ENCODE measurements at regions not wholly inside any gene's neighbourhood (a gene's known extent, or its start where the extent isn't known, plus 50 kb on each side); places are given as distances from the start of the nearest gene placed in this dataset.

DNA sequence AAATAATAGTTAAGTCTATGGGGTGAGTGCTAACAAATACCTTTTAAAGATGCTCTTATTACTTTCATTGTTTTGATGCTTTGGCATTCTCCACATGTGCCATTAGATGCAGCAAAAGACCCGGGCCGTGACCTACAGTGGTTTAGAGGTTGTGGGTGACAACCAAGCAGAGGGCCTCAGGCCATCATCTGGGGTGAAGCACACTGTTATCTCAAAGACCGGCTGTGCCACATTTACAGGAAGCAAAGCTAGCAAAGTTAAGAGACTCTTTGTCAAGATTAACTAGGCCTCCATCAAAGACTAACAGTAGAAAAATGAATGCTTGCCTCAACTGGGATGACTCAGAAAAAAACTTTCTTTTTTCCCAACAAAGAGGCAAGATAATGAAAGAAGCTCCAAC, 695.3 kb downstream of the SATB2 start:
- intact Hi-C loops (cut with micrococcal nuclease) = no loop called here
- H3K4me1 Mint-ChIP-seq (ENCODE audit: low read depth) = no peaks in the 10 kb centered on the region
- no peak overlapping the region for H3K27ac Mint-ChIP-seq
- no peak overlapping the region for H3K4me3 Mint-ChIP-seq
- H3K36me3 Mint-ChIP-seq (ENCODE audit: low read depth) = no peaks in the 10 kb centered on the region
- H3K27me3 Mint-ChIP-seq = no peaks in the 10 kb centered on the region
- H3K9me3 Mint-ChIP-seq = no peaks in the 10 kb centered on the region

DNA sequence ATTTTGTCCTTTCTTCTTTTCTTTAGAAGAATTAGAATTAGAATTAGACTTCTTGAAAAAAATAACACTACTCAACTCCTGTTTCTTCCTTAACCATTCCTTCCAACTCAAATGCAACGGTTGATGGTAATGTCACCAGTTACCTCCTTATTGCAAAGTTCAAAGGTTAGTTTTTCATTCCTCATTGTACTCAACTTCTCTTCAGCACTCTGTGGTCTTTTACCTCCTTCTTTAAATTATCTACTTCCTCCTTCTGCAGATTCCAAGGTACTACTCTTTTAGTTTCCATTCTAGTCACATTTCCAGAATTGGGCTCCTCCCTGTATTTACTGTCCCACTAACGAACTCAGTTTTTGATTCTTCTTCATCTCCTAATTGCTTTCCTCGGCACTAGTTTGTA, 700.7 kb downstream of the SATB2 start:
- Mint-ChIP-seq H3K4me3 (no peak overlapping the region), H3K36me3 (ENCODE audit: low read depth) (no peaks in the 10 kb centered on the region), H3K4me1 (ENCODE audit: low read depth) (no peaks in the 10 kb centered on the region), H3K9me3 (no peaks in the 10 kb centered on the region), H3K27me3 (no peaks in the 10 kb centered on the region), H3K27ac (no peak overlapping the region)
- intact Hi-C loops (cut with micrococcal nuclease) = no loop called here

DNA sequence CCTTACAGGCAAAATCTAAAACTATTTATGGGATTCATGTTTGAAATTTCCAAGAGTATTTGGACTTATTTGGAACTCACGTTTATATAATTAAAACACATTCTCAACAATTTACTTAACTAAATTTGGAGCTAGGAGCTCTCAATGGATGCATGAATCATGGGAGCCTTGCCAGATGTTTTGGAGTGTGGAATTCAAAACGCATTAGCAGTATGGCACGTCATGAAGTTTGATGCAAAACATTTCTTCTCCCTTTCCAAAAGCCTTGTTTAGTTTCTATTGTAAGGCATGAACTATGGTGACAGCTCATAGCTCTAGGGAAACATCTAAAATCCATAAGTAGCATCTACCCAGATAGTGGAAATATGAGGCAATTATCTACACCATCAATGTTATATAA, 701.6 kb downstream of the SATB2 start:
- Mint-ChIP-seq H3K9me3 (no peaks in the 10 kb centered on the region), H3K36me3 (ENCODE audit: low read depth) (no peaks in the 10 kb centered on the region)
- intact Hi-C loops (cut with micrococcal nuclease) = no loop called here

DNA sequence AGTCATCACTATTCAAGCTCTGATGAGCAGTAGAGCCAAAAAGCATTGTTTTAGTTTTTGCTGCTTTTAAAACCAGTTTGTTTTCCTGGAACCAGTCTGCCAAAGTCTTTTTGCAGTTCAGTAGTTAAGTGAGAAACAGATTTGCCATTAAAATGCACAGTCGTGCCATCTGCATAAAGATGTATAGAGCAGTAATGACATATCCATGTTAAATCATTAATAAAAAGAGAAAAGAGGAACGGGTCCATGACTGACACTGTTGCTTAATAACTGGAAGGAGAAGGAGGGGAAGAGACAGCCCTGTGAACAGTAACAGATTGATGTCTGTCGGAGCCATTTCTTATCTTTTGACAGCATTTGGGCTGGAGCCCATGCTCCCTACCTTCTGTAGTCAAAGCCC, 704.6 kb downstream of the SATB2 start:
- intact Hi-C loops (cut with micrococcal nuclease) = no loop called here
- Mint-ChIP-seq H3K27me3 (no peaks in the 10 kb centered on the region), H3K9me3 (no peaks in the 10 kb centered on the region), H3K27ac (no peak overlapping the region), H3K4me3 (no peak overlapping the region), H3K36me3 (ENCODE audit: low read depth) (no peaks in the 10 kb centered on the region), H3K4me1 (ENCODE audit: low read depth) (no peaks in the 10 kb centered on the region)

More for the DNA sequence above, 701.6 kb downstream of the SATB2 start:
- Mint-ChIP-seq H3K27me3 (no peaks in the 10 kb centered on the region), H3K4me1 (ENCODE audit: low read depth) (no peaks in the 10 kb centered on the region), H3K4me3 (no peak overlapping the region), H3K27ac (no peak overlapping the region)

DNA sequence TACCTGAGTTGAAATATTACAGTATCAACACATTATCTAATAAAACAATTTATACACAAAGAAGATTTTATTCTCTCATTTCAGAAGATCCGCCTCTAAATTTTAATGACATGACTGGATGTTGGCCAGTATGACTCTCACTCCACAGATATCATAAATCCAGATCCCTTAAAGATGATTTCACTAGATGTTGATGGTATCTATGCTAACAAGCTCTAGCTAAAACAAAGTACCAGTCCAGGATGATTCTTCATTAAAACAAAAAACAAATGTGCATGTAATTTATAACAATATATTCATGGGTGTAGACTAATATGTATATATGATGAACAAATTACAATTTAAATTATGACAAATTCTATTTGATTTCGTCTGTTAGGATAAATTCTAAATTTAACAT, 708.4 kb downstream of the SATB2 start:
- Mint-ChIP-seq H3K36me3 (ENCODE audit: low read depth) (no peaks in the 10 kb centered on the region), H3K27ac (no peak overlapping the region), H3K4me1 (ENCODE audit: low read depth) (no peaks in the 10 kb centered on the region), H3K9me3 (no peaks in the 10 kb centered on the region), H3K4me3 (no peak overlapping the region), H3K27me3 (no peaks in the 10 kb centered on the region)
- intact Hi-C loops (cut with micrococcal nuclease) = no loop called here

DNA sequence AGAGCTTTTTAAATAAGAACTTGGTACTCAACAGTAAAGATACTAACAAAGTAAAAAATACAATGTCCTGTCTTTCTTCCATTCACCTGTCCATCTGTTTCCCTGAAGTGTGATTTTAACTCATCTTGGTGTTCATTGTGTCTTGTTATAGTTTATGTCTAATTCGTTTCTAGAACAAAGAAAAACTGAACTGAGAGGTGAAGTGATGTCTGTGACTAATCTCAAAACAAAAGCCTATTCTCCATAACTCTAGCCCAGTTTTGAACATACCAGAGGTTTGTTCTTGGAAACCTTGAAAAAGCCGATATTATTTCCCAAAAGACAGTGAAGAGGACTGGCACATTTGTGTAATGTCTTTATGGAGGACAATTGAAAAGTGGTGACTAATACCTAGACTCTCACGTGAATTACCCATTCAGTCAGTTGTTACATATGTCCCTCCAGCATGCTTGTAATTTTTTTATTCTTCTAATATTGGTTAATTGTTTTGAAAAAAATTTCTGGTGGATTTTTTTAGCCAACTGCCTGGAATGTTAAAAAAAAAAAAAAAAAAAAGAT, 725.8 kb downstream of the SATB2 start:
- no peak overlapping the region for H3K4me3 Mint-ChIP-seq
- H3K27ac Mint-ChIP-seq = no peak overlapping the region
- intact Hi-C loops (cut with micrococcal nuclease) = no loop called here
- H3K36me3 Mint-ChIP-seq (ENCODE audit: low read depth) = no peaks in the 10 kb centered on the region
- H3K27me3 Mint-ChIP-seq = no peaks in the 10 kb centered on the region
- no peaks in the 10 kb centered on the region for H3K9me3 Mint-ChIP-seq
- no peaks in the 10 kb centered on the region for H3K4me1 Mint-ChIP-seq (ENCODE audit: low read depth)

DNA sequence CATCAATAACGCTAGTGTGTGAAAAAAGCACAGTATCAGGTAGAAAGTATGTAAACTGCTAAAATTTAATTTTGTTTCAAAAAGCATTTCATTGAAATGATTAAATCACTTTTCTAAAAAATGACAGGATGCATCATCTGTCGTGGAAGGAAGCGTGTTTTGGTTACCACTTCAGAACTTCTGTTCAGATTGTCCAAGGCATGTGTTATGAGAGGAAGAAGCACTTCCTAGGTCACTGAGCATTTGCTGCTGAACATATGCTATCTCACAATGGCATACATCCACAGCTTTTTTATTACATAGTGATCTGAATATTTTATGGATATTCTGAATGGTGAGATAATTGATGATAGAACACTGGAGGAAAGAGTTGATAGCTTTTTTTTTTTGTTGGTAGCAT, 737.5 kb downstream of the SATB2 start:
- Mint-ChIP-seq H3K36me3 (ENCODE audit: low read depth) (no peaks in the 10 kb centered on the region), H3K27me3 (no peaks in the 10 kb centered on the region), H3K4me3 (no peak overlapping the region), H3K4me1 (ENCODE audit: low read depth) (no peaks in the 10 kb centered on the region), H3K9me3 (no peaks in the 10 kb centered on the region), H3K27ac (no peak overlapping the region)
- intact Hi-C loops (cut with micrococcal nuclease) = no loop called here

DNA sequence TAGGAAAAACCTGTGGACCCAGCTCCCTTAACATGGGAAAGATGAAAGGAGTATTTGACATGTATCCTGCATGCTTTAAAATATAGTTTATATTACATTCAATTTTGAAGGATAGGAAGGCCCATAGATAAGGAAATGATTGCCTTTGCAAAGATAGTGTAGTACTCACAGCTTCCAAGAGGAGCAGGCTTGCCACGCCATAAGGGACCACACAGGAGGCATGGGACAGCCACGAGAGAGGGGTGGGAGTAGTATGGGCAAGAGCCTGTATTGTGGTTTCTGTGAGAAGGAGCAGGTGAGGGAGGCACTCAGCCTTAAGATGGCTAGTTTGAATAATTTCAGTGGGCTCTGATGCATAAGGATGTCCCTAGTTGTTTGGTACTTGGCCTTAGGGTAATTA, 740.3 kb downstream of the SATB2 start:
- H3K27ac Mint-ChIP-seq = no peak overlapping the region
- no peaks in the 10 kb centered on the region for H3K36me3 Mint-ChIP-seq (ENCODE audit: low read depth)
- no peaks in the 10 kb centered on the region for H3K4me1 Mint-ChIP-seq (ENCODE audit: low read depth)
- H3K9me3 Mint-ChIP-seq = no peaks in the 10 kb centered on the region
- no peak overlapping the region for H3K4me3 Mint-ChIP-seq
- intact Hi-C loops (cut with micrococcal nuclease) = no loop called here
- no peaks in the 10 kb centered on the region for H3K27me3 Mint-ChIP-seq

DNA sequence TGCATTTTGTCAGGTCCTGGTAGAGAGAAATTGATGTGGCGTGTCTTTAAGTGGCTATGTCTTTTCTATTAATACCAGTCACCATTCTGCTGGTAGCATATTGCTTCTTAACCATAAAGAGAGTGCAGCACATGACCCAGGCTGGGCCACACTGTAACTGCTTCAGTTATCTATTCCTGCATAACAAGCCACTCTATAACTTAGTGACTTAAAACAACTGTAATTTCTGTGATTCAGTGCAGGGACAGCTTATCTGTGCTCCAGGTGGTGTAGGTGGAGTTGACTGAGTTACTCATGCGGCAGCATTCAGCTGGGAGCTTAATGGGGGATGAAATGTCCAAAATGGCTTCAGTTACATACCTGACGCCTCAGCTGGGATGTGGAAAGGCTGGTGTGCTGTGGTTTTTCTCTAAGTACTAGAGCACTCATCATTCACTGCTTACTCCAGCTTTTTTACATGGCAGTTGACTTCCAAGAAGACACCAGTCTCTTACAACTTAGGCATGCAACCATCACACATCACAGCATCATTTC, 742.4 kb downstream of the SATB2 start:
- Mint-ChIP-seq H3K36me3 (ENCODE audit: low read depth) (no peaks in the 10 kb centered on the region), H3K4me3 (no peak overlapping the region), H3K27me3 (no peaks in the 10 kb centered on the region), H3K4me1 (ENCODE audit: low read depth) (no peaks in the 10 kb centered on the region), H3K27ac (no peak overlapping the region), H3K9me3 (no peaks in the 10 kb centered on the region)
- intact Hi-C loops (cut with micrococcal nuclease) = no loop called here

DNA sequence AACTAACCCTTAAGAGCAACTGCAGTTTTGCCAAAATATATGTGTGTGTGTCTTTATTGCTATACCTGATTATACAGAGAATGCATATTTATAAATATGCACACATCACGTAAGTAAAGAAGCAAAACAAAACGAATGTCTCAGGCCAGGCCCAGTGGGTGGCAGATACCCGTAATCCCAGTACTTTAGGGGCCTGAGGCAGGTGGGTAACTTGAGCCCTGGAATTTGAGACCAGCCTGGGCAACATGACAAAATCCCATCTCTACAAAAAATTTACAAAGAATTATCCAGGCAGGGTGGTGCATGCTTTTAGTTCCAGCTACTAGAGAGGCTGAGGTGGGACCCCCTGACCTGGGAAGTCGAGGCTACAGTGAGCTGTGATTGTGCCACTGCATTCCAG, 745.3 kb downstream of the SATB2 start:
- H3K27me3 Mint-ChIP-seq = no peaks in the 10 kb centered on the region
- intact Hi-C loops (cut with micrococcal nuclease) = no loop called here
- H3K9me3 Mint-ChIP-seq = no peaks in the 10 kb centered on the region
- no peak overlapping the region for H3K27ac Mint-ChIP-seq
- H3K4me3 Mint-ChIP-seq = no peak overlapping the region
- no peaks in the 10 kb centered on the region for H3K4me1 Mint-ChIP-seq (ENCODE audit: low read depth)
- no peaks in the 10 kb centered on the region for H3K36me3 Mint-ChIP-seq (ENCODE audit: low read depth)

DNA sequence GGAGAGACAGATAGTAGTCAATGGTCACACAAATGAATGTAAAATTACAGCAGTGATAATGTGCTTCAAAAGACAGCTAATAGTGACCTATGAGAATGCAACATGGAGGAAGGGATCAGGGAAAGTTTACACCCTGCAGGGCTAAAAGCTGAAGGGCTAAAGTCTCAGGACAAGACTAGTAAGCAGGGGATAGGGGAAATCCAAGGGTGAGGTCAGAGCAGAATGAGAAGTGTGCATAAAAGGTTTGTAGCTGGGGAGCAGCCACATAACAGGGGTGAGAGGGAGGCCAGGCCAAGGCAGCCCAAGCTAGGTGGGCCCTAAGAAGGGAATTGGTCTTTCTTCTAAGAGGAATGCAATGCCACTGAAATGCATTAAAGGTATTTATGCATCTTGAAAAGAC, 746.3 kb downstream of the SATB2 start:
- Mint-ChIP-seq H3K4me1 (ENCODE audit: low read depth) (no peaks in the 10 kb centered on the region), H3K4me3 (no peak overlapping the region), H3K27me3 (no peaks in the 10 kb centered on the region), H3K27ac (no peak overlapping the region), H3K9me3 (no peaks in the 10 kb centered on the region), H3K36me3 (ENCODE audit: low read depth) (no peaks in the 10 kb centered on the region)
- intact Hi-C loops (cut with micrococcal nuclease) = no loop called here

DNA sequence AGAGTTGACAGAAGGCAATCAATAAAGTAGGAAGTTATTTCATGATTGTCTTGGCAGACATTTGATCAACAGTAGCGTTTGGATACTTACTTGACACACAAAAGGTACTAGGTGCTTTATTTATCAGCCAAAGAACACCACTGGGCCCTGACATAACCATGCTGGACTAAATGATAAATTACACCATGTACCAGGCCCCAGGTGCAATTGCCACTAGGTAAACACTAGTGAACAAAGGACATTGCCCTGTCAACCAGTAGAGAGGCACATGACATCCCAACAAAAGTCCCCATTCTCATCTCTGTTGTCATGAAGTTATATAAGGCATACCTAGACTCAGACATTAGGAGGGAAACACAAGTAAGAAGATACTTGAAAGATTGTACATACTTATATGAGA, 747.2 kb downstream of the SATB2 start:
- Mint-ChIP-seq H3K4me3 (no peak overlapping the region), H3K27me3 (no peaks in the 10 kb centered on the region), H3K9me3 (no peaks in the 10 kb centered on the region), H3K4me1 (ENCODE audit: low read depth) (no peaks in the 10 kb centered on the region), H3K27ac (no peak overlapping the region), H3K36me3 (ENCODE audit: low read depth) (no peaks in the 10 kb centered on the region)
- intact Hi-C loops (cut with micrococcal nuclease) = no loop called here

DNA sequence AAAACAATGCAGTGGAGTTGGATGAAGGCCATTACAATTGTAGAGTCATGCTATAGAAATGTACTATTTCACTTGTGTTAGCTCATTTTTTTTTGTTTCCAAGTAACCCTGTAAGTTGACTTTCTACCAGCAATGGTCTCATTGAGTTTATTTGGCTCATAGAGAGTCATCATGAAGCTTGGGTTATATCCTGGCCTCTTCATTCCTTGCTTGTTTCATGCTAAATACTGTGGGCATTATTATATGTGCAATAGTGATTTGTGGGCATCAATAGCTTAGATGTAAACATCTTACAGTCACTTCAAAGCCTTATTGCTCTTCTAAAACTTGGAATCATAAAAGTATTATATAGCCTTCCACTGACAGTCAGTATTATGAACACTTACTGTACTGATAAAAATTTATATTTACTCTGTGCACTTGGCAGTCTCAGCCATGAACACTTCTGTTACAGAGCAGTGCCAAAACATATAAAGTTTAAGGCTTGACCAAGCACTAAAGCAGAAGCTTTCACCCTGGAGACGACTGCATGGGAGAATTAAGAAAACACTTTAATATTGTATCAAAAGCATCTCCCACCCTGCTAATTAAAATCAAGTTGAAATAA, 751.2 kb downstream of the SATB2 start:
- H3K36me3 Mint-ChIP-seq (ENCODE audit: low read depth) = no peaks in the 10 kb centered on the region
- no peaks in the 10 kb centered on the region for H3K9me3 Mint-ChIP-seq
- H3K4me1 Mint-ChIP-seq (ENCODE audit: low read depth) = no peaks in the 10 kb centered on the region
- no peak overlapping the region for H3K4me3 Mint-ChIP-seq
- no peaks in the 10 kb centered on the region for H3K27me3 Mint-ChIP-seq
- intact Hi-C loops (cut with micrococcal nuclease) = no loop called here
- H3K27ac Mint-ChIP-seq = no peak overlapping the region

DNA sequence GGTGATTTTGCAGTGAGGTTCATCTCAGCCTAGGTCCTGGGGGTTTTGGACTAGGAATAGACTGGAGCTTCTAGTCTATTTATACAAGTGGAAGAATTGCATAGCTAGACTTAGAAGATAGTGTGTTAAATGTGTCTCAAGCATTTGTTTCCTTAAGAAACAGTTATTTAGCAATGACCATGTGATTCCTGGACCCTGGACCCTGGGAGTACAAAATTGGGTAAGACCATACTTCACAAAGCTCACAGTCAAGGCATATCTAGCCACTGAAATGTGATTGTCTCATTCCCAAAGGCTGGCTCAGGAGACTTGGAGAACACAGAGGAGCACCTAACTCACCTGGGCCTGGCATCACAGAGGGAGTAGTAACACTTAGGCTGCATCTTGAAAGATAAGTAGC, 754.5 kb downstream of the SATB2 start:
- Mint-ChIP-seq H3K4me1 (ENCODE audit: low read depth) (no peaks in the 10 kb centered on the region), H3K27ac (no peak overlapping the region), H3K27me3 (no peaks in the 10 kb centered on the region), H3K4me3 (no peak overlapping the region), H3K36me3 (ENCODE audit: low read depth) (no peaks in the 10 kb centered on the region), H3K9me3 (no peaks in the 10 kb centered on the region)
- intact Hi-C loops (cut with micrococcal nuclease) = no loop called here

DNA sequence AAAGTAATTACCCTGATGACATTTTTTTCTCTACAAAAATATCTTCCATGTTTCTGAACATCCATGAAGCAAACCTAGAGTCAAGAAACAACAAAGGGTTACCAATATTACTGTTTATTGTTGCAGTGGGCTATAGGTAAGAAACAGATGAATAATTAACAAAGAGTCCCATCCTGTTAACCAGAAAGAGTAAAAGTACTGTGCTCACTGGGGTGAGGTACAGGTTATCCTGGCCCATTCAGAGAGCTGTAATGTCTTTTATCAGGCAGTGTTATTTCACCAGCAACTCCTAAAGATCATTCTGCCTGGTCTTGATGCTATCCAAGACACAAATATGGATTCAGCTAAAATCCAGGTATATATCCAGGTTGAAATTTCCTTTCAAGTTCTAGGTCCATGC, 754.9 kb downstream of the SATB2 start:
- intact Hi-C loops (cut with micrococcal nuclease) = no loop called here
- no peak overlapping the region for H3K27ac Mint-ChIP-seq
- no peak overlapping the region for H3K4me3 Mint-ChIP-seq
- no peaks in the 10 kb centered on the region for H3K4me1 Mint-ChIP-seq (ENCODE audit: low read depth)
- H3K36me3 Mint-ChIP-seq (ENCODE audit: low read depth) = no peaks in the 10 kb centered on the region
- H3K27me3 Mint-ChIP-seq = no peaks in the 10 kb centered on the region
- H3K9me3 Mint-ChIP-seq = no peaks in the 10 kb centered on the region
